Lower leg skin (tissue), 3 donors: ENCODE measurements at regions not wholly inside any gene's neighbourhood (a gene's known extent, or its start where the extent isn't known, plus 50 kb on each side); places are given as distances from the start of the nearest gene placed in this dataset.

Experiments used
- POLR2A ChIP-seq, 2 donors: fragments of 450-650 bp; IDR thresholded peaks; one replicate each; pipeline ENCODE4 v1.6.1; 2016 to 2017; ENCODE audit warnings: antibody characterized with exemption in 2 of 2, mild to moderate bottlenecking in 1 of 2, moderate library complexity in 1 of 2
- TF ChIP-seq, protein P1 (sequence below), 3 donors: fragments of 450-650 bp; IDR thresholded peaks; one replicate each; pipeline ENCODE4 v1.5.1; 2016; ENCODE audit warnings: antibody characterized with exemption in 3 of 3, mild to moderate bottlenecking in 3 of 3, moderate library complexity in 2 of 3

DNA sequence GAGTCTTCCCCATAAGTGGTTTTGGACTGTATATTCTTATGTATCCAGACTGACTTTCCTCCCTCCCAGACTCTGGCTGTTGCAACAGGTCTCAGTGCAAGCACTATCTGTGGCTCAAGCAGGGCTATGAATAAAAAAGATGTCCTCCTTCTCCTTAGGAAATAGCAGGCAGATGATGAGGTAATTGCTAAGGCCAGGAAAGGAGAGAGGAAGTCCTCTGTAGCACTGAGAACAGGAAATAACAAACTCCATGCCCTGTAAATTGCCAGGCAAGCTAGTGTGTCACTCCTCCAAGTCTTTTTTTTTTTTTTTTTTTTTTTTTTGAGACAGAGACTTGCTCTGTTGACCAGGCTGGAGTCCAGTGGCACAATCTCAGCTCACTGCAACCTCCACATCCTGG is 900.1 kb downstream of the TYW1 start:
- TF ChIP-seq, protein P1, sequence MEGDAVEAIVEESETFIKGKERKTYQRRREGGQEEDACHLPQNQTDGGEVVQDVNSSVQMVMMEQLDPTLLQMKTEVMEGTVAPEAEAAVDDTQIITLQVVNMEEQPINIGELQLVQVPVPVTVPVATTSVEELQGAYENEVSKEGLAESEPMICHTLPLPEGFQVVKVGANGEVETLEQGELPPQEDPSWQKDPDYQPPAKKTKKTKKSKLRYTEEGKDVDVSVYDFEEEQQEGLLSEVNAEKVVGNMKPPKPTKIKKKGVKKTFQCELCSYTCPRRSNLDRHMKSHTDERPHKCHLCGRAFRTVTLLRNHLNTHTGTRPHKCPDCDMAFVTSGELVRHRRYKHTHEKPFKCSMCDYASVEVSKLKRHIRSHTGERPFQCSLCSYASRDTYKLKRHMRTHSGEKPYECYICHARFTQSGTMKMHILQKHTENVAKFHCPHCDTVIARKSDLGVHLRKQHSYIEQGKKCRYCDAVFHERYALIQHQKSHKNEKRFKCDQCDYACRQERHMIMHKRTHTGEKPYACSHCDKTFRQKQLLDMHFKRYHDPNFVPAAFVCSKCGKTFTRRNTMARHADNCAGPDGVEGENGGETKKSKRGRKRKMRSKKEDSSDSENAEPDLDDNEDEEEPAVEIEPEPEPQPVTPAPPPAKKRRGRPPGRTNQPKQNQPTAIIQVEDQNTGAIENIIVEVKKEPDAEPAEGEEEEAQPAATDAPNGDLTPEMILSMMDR (IDR thresholded peaks at IDR 0.05) = no peak
- no peak for TF ChIP-seq POLR2A (IDR thresholded peaks at IDR 0.05)
